Kasumi-1 (cell line): ENCODE measurements at regions not wholly inside any gene's neighbourhood (a gene's known extent, or its start where the extent isn't known, plus 50 kb on each side); places are given as distances from the start of the nearest gene placed in this dataset.

Source experiments
- DNase-seq, 2 experiments: peaks; one replicate each; lab custom pipeline; 2025; lab: John Stamatoyannopoulos, UW

DNA sequence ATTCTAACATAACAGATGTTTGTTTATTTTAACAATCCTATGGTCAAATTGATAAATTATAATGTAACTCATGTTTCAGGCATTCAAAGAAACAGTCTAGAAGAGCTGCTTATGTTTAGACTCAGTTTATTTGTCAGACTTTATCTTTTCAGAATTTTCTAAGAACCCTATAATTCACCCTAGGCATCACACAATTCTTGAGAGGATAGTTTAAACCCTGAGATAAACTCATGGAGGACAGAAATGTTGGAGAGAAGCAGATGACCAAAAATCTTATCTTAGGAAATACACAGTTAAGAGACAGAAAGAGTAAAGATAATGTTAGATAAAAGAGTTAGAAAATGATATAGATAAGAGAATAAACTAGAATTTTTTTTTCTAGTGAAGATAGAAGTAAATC lies 1185.7 kb upstream of the SLC10A2 start:
- DNase-seq, result no peak

DNA sequence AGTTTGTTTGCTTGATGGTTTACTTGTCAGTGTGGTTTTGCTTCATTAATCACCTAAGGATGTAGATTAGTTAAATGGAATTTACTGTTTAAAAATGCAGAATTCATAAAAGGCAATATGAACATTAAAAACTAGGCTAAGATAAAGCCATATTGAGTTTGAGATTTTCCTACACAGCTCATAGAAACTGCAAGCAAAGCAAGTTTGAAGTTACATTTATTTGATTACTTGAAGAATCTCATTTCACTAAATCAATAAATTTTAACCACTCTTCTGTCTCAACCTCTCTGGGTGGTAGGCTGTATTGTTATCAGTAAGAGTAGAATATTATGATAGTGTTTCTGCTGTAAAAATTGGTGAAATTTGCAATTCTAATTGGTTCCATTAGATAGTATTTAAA lies 1180.7 kb upstream of the SLC10A2 start:
- DNase-seq, result no peak

DNA sequence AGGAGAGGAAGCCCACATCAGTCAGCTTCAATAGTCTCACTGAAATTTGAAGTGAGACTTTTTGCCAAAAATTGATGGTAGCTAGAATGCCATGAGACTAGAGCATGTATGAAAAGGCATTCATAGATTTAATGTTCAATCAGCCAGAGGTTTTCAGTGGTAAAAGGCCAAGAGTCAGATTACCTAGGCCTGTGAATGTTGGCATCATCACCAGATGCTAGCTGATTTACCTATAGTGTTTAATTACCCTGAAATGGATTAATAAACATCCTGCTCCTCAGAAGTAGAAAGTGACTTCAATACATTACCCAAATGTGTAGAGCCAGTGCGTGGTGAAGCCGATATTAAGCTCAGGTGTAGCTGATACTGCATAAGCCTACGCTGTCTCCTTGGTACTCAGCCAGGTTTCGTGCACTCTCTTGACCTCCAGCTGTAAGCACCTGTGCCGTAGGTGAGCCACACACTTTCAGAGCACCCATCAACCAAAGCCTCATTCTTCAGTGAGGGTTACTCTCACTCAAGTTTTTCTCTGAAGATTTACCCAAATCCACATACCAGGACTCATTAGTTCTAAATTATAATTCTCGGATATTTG lies 1140.3 kb upstream of the SLC10A2 start:
- DNase-seq, result no peak

DNA sequence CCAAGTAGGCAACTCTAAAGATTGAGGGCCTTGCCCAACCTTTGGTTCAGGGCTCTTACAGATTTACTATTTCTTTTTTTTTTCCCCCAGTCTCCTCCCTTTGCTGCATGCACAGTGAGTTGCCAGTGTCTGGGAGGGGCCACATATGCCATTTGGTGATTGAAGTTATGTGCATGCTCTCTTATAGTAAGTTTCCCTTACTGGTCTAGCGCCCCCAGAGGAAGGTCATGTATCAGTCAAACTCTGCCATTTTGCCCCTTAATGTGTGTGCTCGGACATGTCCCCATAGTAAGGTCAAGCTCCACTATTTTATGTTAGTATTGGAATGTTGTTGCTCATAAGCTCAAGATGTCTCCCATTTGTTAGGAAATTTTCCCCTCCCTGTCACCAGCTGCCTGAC lies 1138.0 kb upstream of the SLC10A2 start:
- DNase-seq, result no peak

DNA sequence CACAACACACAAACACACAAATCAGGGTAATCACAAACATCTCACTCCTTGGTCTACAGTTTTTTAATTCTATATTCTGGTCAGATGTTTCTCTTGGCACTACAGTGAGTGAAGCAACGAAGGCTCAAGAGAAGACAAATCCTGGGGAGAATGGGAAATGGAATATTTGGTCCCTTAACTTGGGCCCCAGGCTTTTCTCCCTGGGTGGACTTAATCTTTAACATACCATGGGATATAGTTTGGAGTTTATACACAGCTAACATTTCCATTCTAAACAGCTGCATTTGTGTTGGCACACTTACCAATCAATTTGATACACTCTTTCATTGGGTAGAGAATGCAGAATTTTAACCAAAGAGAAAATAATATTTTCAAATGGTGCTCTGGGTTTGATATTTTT lies 1132.6 kb upstream of the SLC10A2 start:
- DNase-seq, result no peak

DNA sequence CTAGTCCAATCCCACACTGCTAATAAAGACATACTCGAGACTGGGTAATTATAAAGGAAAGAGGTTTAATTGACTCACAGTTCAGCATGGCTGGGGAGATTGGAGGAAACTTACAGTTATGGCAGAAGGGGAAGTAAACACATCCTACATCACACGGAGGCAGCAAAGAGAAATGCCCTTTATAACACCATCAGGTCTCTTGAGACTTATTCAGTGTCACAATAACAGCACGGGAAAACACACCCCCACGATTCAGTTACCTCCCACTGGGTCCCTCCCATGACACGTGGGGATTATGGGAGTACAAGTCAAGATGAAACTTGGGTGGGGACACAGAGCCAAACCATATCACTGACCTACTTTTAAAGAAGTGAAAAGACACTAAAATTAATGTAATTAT lies 1130.4 kb upstream of the SLC10A2 start:
- peak in 1 of 2 experiments; percentile 8 for DNase-seq

DNA sequence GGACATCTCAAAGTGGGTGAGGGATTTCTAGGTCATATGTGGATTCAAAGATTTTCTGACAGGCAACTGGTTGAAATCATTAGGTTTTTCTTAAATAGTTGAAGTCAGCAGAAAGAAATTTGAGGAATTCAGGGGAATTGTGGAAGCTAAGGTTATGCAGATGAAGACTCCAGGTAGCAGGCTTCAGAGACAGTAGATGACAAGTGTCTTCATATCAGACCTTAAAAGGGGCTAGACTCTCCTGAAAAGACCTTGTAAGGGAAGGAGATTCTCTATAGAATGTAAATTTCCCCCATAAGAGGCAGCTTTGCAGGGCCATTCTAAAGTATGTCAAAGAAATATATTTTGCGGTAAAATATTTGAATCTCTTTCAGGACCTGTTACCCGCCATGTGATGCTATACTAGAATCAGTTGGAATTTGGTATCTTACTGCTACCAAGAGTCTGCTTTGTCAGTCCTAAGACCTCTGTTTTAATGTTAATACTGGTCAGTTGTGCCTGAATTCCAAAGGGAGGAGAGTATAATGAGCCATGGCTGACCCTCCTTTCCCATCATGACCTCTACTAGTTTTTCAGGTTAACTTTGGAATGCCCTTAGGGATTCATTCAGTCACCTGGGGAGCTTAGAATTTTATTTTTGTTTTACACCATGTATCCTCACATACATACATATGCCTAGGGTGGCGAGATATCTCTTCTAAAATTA lies 1115.5 kb upstream of the SLC10A2 start:
- DNase-seq, result no peak

DNA sequence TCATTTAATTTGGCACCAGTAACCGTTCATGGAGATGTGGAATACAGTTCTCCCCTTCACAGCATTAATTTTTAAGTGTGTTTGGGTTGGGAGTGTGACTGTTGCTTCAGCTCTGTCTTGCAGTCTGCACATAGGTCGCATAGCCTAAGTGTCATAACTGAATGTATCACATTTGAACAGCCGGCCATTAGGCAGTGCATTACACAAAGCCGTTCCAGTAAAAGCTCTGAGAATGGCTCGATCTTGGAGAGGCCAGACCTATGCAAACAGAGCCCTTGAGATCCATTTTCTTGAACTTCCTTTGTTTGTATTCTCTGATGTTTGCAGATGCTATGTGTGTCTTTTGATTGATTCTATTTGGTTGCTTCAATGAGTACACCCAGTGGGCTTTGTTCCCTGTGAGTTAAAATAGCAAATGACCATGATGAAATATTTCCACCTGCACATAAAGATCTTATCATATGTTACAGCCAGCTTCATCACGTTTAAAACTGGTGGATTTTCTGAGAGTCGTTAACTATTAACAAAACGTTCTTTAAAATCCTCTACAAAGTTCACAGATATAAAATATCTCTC lies 1104.9 kb upstream of the SLC10A2 start:
- no peak for DNase-seq

DNA sequence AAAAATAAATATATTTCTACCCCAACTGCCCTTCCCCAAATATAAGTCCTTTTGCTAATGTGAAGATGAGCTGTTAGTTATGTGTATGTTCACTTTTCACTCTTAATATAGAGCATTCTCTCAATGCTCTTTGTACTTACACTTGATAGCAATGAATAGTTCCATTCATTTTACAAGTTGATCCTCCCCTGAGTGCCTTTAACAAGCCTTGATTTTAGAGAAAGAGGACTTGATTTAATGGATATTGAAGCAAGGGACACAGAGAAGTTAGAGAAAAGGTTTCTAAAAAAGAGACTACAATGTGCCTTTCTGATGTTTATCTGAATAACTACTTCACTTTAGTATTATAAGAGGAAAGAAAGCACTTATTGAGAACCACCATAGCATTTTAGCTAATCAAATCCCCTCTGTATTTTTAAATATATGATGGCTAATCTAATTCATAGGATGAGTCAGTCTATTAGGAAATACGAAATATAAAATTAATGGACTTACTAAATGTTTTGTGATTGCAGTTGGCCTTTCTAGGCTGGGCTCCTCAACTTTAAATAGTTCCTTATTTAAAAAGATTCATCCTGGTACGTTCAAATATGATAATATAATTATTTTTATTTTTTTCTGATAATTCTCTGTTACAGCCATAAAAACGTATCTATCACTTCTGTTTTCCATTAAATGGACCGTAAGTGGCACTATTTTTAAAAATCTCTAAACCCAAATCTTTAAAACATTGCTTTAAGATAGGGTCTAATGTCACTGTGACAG lies 1097.8 kb upstream of the SLC10A2 start:
- no peak for DNase-seq

DNA sequence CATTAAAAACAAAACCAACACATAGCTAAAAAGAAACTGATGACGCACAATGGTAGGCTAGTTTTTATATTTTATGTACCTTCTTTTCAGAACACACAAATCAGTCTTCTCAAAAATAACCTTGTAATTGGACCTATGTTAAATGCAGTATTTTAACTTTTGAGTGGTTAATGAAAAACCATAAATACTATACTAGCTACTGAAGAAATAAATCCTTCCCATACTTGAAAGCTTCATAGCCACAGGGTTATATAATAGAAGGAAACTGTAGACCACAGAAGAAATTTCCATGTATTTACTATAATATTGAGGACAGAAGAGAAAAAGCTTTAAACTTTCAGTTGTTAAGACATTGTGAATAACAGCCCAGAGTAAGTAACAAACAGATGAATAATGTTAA lies 1094.3 kb upstream of the SLC10A2 start:
- DNase-seq, result no peak

DNA sequence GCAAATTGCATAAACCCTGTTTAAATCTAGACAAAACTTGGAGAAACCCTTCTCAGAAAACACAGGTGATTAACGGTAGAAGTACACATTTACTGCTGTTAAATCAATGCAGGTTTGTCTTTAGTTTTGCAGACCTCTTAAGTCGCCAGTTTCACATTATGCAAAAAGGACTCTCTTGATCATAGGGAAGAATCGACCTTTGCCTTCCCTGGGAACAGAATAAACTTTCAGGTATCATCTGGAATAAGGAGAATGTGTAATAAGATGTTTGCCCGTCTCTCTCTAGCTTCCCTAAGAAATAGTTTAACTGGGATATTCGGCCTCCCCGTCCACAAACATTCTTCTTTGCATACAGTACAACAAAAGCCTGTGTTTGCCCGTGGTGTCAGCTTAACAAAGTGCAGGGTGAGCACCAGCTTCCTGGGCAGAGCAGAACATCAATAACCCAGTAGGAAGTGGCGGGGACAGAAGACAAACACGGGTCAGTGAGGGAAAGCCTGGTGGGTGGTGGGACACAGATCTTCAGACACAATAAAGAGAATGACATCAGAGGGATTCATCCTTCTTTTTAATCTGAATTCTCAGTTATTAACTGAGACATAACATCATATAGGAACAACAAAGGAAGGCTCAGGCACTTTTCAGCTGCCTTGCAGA lies 1077.7 kb upstream of the SLC10A2 start:
- DNase-seq, result no peak

DNA sequence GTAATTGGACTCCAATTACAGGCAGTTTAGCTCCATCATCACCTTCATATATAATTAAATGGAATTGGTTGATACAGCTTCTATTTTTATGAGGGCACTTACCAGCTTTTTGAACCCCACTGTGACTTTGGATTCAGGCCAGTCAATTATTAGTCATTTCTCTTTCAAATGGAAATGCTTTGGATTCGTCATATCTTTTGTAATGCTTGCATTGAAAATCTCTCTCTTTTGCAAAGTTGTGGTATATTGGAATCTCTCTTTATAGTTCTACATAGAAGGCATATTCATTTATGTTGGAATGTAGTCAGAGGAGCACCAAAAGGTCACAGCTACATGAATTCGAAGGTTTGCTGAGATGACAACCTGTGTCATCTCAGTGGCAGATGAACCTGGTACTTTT lies 1074.3 kb upstream of the SLC10A2 start:
- no peak for DNase-seq

DNA sequence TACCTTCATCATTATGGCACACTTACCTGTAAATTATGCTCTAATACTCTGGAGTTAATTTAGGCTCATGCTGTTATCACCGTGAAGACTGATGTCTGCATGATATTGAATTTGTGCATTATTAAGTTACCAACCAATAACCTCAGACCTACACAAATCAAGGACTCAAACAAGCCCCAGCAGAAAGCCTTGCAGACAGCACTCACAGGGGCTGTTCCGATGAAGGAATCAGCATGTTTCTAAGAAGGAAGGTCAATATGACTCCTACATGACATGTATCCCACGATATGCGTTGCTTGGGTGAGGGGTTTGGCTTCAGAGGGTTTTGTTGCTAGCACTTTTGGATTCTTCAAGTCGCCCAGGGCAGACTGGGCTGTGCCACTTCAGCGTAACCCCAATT lies 1071.2 kb upstream of the SLC10A2 start:
- DNase-seq, result no peak

DNA sequence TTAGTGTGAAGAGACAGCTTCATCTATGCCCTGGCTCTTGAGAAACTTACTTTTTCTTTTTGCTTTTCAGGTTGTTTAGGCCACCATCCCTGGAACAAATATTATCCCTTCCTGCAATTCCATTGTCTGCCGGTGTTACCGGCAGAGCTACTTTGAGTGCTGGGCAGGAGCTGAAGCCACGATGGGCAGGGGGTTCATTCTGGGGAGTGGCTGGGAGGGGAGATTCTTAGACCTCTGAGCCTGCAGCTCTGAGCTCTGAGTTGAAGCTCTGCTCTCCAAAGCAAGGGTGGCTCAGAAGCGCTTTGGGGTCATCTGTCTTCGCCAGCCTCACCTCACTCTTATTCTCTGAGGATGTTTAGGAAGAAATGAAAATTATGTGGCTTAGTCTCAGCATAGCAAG lies 1066.6 kb upstream of the SLC10A2 start:
- no peak for DNase-seq

DNA sequence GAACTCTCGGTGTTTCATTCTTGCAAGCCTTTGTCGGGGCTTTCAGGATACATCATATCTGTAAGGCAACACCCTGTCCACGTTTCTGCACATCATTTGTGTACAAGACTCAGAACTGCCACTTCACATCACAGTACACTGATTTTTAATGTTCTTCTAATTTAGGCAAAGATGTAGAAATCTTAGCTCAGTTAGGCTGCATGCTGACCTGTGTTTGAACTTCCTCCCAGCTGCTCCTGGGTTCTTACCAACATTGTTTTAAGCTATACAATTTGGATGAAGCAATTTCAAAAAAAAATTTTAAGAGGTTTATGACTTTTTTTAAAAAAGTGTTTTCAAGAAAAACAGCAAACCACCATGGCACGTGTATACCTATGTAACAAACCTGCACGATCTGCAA lies 1047.9 kb upstream of the SLC10A2 start:
- DNase-seq, result no peak

DNA sequence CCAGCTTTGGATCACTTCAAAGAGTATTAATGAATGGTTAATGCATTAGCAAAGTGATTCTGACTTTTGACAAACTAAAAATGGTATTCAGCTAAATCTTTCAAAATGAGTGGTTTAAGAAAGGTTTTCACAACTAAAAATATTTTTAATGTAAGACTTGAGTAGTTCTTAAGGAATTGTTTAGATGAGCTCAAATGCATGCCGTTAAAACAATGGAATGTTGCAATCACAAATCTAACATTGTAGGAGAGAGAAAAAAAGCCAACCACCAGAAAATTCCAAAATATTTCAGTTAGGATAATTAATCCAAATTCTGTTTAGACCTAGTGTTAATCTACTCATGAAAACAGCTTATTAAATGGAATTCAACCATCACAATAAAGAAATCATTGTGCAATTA lies 1044.8 kb upstream of the SLC10A2 start:
- DNase-seq, result no peak

DNA sequence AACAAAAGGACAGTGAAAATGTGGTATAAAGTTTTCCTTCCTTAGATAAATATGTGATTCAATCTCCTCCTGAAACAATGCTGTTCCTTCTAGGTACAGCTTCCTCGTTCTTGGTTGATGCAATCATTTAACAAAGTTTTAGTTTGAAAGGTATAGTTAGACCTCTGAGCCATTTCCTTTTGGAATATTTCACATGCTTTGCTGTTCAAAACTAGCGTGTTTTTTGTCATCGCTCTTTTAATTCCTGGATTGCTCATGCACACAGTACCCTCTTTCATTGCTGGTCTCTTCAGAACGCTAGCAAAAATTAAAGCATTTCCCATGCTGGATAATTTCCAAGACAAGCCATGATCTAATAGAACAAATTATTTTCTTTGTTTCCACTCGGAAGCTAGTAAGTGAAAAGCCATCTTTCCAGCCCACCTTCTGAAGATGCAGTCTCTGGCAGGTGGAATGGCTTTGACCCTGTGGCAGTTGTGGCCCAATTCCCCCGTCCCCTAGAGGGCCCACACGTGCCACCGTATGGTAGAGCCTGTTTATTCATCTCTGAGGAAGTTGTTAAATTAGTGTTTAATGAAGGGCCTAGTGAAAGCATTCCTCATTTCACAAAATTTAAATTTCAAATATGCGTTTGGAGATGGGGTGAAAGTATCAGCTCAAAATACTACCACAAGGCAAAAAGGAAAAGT lies 1040.6 kb upstream of the SLC10A2 start:
- no peak for DNase-seq

DNA sequence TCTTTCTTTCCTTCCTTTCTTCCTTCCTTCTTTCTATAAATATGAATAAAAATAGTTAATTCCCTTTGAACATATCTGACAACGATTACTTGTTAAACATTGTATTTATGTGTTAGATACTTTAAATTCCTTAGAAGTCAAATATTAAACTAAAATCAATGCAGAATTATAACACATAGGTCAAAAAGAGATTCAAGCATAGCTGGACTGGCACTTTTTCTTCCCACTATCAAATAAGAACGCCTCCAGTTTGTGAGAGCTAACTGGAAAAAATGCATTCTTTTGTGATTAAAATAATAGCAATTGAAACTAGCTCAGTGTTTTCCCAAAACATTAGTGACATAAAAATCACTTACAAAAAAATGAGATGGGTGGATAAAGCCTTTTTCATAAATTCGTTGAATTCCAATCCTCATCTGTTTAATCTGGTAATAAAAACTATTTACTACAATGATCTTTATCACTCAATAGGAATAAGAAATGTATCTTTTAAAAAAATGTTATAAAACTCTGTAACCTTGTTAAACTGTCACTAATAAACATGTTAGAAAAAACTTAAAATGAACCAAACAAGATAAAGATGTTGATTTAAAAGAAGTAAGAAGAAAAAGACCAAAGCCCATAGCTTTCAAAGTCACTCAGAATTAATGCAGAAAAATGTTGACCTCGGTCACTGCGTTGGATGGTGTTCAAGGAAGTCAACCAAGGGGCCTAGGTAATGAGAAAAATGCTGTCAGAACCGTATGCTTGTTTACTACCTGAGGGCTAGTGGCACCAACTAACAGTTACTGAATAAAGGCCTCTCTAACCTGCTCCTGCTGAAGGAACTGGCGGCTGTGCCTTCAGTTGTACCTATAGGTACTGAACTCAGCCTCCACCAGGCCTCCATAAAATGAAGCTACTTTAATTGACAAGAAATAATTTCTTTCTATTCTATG lies 1039.5 kb upstream of the SLC10A2 start:
- DNase-seq, result no peak

DNA sequence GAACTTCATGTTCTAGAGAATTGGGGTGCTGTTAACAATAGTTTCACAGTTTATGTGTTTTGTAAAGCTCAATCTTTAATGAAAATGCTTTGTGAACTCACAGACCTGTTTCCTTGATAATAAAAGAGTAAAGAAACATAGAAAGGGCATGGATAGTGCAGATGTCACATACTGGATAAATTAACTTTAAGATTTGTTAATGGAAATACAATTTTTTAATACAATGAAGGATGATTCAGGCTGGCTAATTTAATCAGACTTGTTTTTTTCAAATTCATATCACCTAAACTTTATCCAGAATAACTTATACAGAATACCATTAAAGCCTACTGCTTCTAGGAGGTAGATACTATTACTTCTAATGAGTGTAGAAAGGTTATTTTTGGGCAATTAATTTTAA lies 1033.5 kb upstream of the SLC10A2 start:
- DNase-seq, result no peak

DNA sequence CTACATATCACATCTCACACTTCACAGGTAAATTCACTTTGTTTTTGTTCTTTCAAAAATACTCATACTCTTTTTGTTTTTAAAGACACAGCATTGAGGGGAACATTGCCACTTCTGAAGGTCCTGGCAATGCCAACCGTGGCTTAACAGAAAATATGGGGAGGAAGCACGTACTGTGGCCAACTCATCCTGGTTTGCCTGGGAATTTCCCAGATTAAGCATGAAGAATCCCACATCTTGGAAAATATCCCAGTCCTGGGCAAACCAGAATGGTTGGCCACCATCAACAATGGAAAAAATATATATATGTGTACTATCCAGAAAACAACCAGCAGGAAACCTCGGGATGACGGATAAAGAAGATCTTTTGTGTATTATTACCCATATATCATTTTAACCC lies 1032.2 kb upstream of the SLC10A2 start:
- DNase-seq, result no peak

DNA sequence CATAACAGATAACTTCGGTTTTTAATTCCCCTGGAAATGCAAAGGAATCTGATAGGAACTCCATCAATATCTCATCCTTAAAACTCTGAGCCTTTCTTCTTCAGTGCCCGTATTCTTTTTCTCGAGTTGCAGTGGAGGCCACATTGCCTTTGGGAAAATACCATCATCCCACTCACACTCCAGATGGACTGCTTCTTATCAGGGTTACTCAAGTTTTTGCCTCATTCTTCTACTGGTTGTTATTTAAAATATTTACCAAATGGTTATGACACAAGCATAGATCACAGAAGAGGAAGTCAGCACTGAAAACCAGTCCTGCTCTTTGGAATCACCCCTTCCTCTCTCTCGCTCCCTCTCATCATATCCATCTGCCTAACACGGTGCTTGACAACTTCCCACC lies 1020.5 kb upstream of the SLC10A2 start:
- DNase-seq, result no peak
